HAP-1 (cell line): ENCODE measurements at regions not wholly inside any gene's neighbourhood (a gene's known extent, or its start where the extent isn't known, plus 50 kb on each side); places are given as distances from the start of the nearest gene placed in this dataset.
"Not testable (repeated sequence)": the region's sequence is repeated elsewhere in the genome, so short reads cannot be mapped to it uniquely, and the experiment has no call there.

Source experiments
- DNase-seq, 2 experiments: peaks; one replicate each; pipeline ENCODE4 v3.0.0-alpha.2; 2016 to 2020; ENCODE audit warnings: low spot score in 2 of 2
- H3K27me3 ChIP-seq: fragments of 250-450 bp; sonication (Bioruptor Pico); 2 replicates; pipeline ENCODE4 v1.5.1; 2020; ENCODE audit warnings: low read depth, mild to moderate bottlenecking, moderate library complexity
- H3K36me3 ChIP-seq: fragments of 250-450 bp; sonication (Bioruptor Pico); replicated peaks from 2 replicates; pipeline ENCODE4 v1.5.1; 2020; ENCODE audit warnings: mild to moderate bottlenecking
- H3K4me1 ChIP-seq: fragments of 250-450 bp; sonication (Bioruptor Pico); 2 replicates; pipeline ENCODE4 v1.5.1; 2020; ENCODE audit warnings: mild to moderate bottlenecking
- H3K4me3 ChIP-seq: fragments of 250-450 bp; sonication (Bioruptor Pico); 2 replicates; pipeline ENCODE4 v1.5.1; 2020; ENCODE audit warnings: mild to moderate bottlenecking, moderate library complexity
- H3K9me3 ChIP-seq: fragments of 250-450 bp; sonication (Bioruptor Pico); 2 replicates; pipeline ENCODE4 v1.5.1; 2020; ENCODE audit warnings: mild to moderate bottlenecking, moderate library complexity
- in situ Hi-C: fragments of 300-500 bp; cut with MboI; formaldehyde crosslinking; loops from 3 replicates; pipeline ENCODE4 v1.14.3; 2020; ENCODE audit warnings: low sequenced_read_pairs, inconsistent platforms, mixed read lengths

GRCh38 chr1:204758601-204759000 is 73.1 kb upstream of the LRRN2 start:
- Histone ChIP-seq H3K36me3 (no peaks in the 10 kb centered on the region), H3K4me1 (no peaks in the 10 kb centered on the region), H3K4me3 (no peak overlapping the region), H3K27me3 (no peaks in the 10 kb centered on the region), H3K9me3 (no peaks in the 10 kb centered on the region; the same call in 1 of the 2 replicates)
- in situ Hi-C loops, result no loop called here
- no peak for DNase-seq

DNA sequence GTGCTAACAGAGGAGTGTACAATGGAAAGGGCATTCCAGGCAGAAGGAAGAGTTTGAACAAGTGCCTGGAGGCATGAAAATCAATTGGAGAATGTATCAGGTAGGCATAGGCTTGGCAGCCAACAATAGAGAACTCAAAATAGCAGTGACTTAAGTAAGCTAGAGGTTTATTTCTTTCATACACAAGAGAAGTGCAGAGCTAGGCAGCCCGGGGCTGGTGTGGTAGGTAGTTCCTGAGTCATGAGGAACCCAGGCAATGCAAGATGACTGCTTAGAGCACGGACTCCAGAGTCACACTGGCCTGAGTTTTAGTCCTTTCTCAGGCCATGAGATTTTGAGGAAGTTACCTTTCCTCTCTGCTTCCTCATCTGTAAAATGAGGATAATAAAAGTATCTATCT is 74.8 kb upstream of the LRRN2 start:
- no peak overlapping the region for H3K4me3 ChIP-seq
- no peaks in the 10 kb centered on the region; the same call in 1 of the 2 replicates for H3K9me3 ChIP-seq
- peaks cover 10% of the 10 kb centered on the region for H3K27me3 ChIP-seq
- in situ Hi-C loops, result no loop called here
- no peaks in the 10 kb centered on the region for H3K36me3 ChIP-seq
- no peaks in the 10 kb centered on the region for H3K4me1 ChIP-seq
- no peak for DNase-seq

DNA sequence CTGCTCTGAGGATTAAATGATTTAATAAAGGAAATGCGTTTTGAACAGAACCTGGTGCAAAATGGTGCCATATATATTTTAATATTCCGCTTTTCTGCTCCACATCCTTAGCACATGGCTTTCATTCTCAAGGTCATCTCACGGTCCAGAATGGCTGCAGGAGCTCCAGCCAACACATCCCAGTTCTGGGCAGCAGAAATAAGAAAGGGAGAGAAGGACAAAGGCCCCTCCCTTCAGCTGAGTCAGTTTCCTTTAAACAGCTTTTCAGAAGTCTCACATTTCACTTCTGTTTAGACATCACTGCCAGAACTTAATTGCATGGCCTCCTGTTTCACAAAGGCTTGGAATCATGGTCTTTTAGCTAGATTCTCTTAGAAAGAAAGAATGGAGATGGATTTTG is 75.2 kb upstream of the LRRN2 start:
- in situ Hi-C loops, result no loop called here
- H3K4me3 ChIP-seq, result no peak overlapping the region
- no peaks in the 10 kb centered on the region for H3K4me1 ChIP-seq
- DNase-seq, result no peak
- H3K9me3 ChIP-seq, result no peaks in the 10 kb centered on the region; the same call in 1 of the 2 replicates
- H3K36me3 ChIP-seq, result no peaks in the 10 kb centered on the region
- peaks cover 10% of the 10 kb centered on the region for H3K27me3 ChIP-seq

- Histone ChIP-seq H3K27me3 (peaks cover 21% of the 10 kb centered on the region), H3K9me3 (no peaks in the 10 kb centered on the region; the same call in 1 of the 2 replicates), H3K4me1 (no peaks in the 10 kb centered on the region), H3K4me3 (no peak overlapping the region), H3K36me3 (no peaks in the 10 kb centered on the region)
- in situ Hi-C loops, result no loop called here
- peak; percentile 54 to 81 for DNase-seq
Measured at GRCh38 chr1:204763773-204764427, 78.4 kb upstream of the LRRN2 start.

DNA sequence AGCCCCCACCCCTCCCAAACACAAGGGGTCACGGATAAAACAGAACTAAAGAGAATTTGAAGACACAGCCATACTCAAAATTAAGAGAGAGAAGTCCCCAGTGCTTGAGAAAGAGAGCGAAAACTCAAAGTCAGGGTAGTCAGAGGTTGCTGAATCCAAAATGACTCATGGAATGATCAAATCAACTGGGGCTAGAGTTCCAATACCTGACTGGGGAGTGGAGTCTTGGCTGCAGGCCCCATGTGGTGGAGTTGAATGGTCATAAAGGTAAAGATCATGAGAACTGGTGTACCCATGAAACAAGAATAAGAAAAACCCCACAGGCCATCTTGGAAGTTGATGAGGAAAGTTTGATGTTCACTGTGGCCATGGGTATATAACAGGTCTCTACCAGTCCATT is 84.5 kb upstream of the LRRN2 start:
- peaks cover 57% of the 10 kb centered on the region for H3K27me3 ChIP-seq
- DNase-seq, result no peak
- H3K4me3 ChIP-seq, result no peak overlapping the region
- H3K4me1 ChIP-seq, result no peaks in the 10 kb centered on the region
- in situ Hi-C loops, result no loop called here
- H3K36me3 ChIP-seq, result no peaks in the 10 kb centered on the region
- no peaks in the 10 kb centered on the region for H3K9me3 ChIP-seq

- no peak for DNase-seq
- peaks cover 52% of the 10 kb centered on the region for H3K27me3 ChIP-seq
- no peak overlapping the region for H3K4me3 ChIP-seq
- in situ Hi-C loops, result no loop called here
- no peaks in the 10 kb centered on the region for H3K4me1 ChIP-seq
- H3K9me3 ChIP-seq, result no peaks in the 10 kb centered on the region
- H3K36me3 ChIP-seq, result no peaks in the 10 kb centered on the region
Measured at GRCh38 chr1:204771358-204771757, 85.8 kb upstream of the LRRN2 start.

DNA sequence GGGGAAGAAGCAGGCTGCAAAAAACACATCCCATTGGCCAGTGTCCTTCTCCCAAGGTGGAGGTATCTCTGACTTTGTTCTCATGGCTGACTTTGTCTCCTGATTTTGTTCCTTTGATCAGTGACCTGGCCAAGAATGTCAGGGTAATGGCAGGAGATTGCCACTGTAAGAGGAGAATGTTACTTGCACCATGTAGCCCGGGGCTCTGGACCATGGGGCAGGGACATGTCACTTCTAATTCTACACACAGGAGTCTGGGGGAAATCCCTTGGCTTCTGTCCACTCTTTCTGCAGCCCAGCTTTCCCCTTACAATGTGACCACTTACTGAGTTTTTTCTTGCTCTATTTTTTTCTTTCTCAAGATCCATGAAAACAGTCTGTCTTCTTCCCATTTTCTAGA is 87.7 kb upstream of the LRRN2 start:
- in situ Hi-C loops, result no loop called here
- no peak for DNase-seq
- Histone ChIP-seq H3K4me3 (no peak overlapping the region), H3K27me3 (peaks cover 49% of the 10 kb centered on the region), H3K36me3 (no peaks in the 10 kb centered on the region), H3K4me1 (no peaks in the 10 kb centered on the region), H3K9me3 (no peaks in the 10 kb centered on the region)

GRCh38 chr1:204775546-204775945 is 90.0 kb upstream of the LRRN2 start:
- H3K27me3 ChIP-seq, result peaks cover 45% of the 10 kb centered on the region
- H3K36me3 ChIP-seq, result no peaks in the 10 kb centered on the region
- H3K9me3 ChIP-seq, result no peaks in the 10 kb centered on the region
- in situ Hi-C loops, result no loop called here
- no peak overlapping the region for H3K4me3 ChIP-seq
- H3K4me1 ChIP-seq, result no peaks in the 10 kb centered on the region
- no peak for DNase-seq

- in situ Hi-C loops, result no loop called here
Measured at GRCh38 chr1:204777591-204777990, 92.1 kb upstream of the LRRN2 start.

GRCh38 chr1:204780630-204781029 is 90.0 kb upstream of the NFASC start:
- in situ Hi-C loops, result no loop called here
- Histone ChIP-seq H3K9me3 (no peaks in the 10 kb centered on the region), H3K36me3 (no peaks in the 10 kb centered on the region), H3K27me3 (peaks cover 23% of the 10 kb centered on the region), H3K4me1 (no peaks in the 10 kb centered on the region), H3K4me3 (no peak overlapping the region)
- no peak for DNase-seq

More at GRCh38 chr1:204777591-204777990, 92.1 kb upstream of the LRRN2 start:
- H3K27me3 ChIP-seq, result peaks cover 37% of the 10 kb centered on the region
- H3K4me3 ChIP-seq, result no peak overlapping the region
- H3K36me3 ChIP-seq, result no peaks in the 10 kb centered on the region
- no peak for DNase-seq
- no peaks in the 10 kb centered on the region for H3K4me1 ChIP-seq
- no peaks in the 10 kb centered on the region for H3K9me3 ChIP-seq

DNA sequence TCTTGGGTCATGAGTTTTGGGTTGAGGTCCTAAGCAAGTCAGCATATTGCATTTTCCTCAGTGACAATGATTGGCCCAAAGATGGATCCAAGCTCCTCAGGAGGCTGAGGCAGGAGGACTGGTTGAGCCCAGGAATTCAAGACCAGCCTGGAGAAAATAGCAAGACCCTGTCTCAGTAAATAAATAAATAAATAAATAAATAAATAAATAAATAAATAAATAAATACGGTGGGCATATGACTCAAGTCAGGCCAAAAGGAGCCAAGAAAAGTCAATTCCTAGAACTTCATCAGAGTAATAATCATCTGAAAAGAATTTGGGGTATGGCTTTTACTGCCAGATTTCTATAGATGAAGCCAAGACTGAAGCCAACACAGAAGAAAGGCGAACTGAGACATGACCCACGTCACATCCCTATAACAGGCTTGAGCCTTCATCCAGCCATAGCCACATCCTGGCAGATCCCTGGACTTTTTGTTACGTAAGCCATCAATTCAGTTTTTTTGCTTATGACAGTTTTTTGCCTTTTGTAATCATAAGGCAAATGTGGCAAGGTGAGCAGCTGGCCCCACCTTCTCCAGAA is 88.5 kb upstream of the NFASC start:
- in situ Hi-C loops, result no loop called here
- Histone ChIP-seq H3K27me3 (peaks cover 16% of the 10 kb centered on the region), H3K9me3 (no peaks in the 10 kb centered on the region), H3K4me3 (no peak overlapping the region), H3K36me3 (no peaks in the 10 kb centered on the region), H3K4me1 (no peaks in the 10 kb centered on the region)
- no peak for DNase-seq

DNA sequence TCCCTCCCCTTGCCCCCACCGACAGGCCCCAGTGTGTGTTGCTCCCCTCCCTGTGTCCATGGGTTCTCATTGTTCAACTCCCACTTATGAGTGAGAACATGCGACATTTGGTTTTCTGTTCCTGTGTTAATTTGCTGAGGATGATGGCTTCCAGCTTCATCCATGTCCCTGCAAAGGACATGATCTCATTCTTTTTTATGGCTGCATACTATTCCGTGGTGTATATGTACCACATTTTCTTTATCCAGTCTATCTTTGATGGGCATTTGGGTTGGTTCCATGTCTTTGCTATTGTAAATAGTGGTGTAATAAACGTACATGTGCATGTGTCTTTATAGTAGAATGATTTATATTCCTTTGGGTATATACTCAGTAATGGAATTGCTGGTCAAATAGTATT is 85.6 kb upstream of the NFASC start:
- H3K36me3 ChIP-seq, in situ Hi-C loops, H3K9me3 ChIP-seq, H3K4me1 ChIP-seq, H3K27me3 ChIP-seq, H3K4me3 ChIP-seq, DNase-seq: not testable (repeated sequence)

GRCh38 chr1:204788470-204788869 is 82.2 kb upstream of the NFASC start:
- no peak for DNase-seq
- Histone ChIP-seq H3K36me3 (no peaks in the 10 kb centered on the region), H3K4me1 (no peaks in the 10 kb centered on the region), H3K9me3 (no peaks in the 10 kb centered on the region), H3K4me3 (no peak overlapping the region), H3K27me3 (peaks cover 2% of the 10 kb centered on the region; the same call in 1 of the 2 replicates)
- in situ Hi-C loops, result no loop called here

DNA sequence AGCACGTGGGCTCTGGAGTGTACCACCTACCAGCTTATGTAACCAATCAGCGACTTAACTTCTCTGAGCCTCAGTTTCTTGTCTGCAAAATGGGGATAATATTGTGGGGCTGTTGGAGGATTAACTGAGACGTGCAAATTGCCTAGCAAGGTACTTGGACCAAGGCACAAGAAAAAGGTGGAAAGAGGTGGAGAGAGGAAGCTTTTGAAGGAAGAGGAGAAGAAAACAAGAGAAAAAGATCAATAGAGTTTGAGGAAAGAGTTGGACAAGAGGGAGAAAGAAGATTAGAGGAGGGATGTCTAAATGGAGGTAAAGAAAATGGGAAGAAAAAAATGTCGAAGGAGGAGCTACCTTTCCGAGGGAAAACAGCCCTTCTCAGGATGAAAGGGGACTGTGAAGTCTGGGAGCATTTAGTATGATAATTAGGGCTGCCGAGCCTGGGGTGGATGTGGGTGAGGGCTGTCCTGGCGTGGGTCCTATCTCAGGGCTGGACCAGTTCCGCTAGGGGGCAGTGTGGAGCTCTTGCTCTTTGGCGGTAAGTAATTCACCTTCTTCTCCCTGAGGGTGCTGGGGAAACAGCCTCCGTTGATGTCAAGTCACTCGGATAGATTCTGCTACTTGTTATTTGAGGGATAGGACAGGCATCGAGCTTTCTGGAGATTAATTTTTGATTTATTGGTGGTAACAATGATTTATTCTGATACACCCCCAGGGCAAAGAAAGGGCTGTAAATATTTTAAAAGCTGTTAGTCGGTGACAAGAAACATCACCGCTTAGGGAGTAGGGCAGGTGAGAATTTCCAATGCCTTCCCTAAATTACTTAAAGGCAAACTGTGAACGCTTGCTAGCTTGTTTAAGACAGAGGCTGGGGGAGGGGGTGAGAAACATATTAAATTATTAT is 79.0 kb upstream of the NFASC start:
- Histone ChIP-seq H3K36me3 (no peaks in the 10 kb centered on the region), H3K9me3 (no peaks in the 10 kb centered on the region), H3K27me3 (peaks cover 2% of the 10 kb centered on the region; the same call in 1 of the 2 replicates), H3K4me1 (no peaks in the 10 kb centered on the region), H3K4me3 (no peak overlapping the region)
- peak; percentile 68 to 92 for DNase-seq
- in situ Hi-C loops, result no loop called here
